HepG2 (cell line): ENCODE measurements at regions not wholly inside any gene's neighbourhood (a gene's known extent, or its start where the extent isn't known, plus 50 kb on each side); places are given as distances from the start of the nearest gene placed in this dataset.

Source experiments
- ATAC-seq: fragments of 200-7000 bp; cut with Tn5 transposase; 3 replicates; pipeline ENCODE4 v1.9.1; 2020; ENCODE audit warnings: mild to moderate bottlenecking, moderate library complexity
- BruUV-seq: library from RNA; stranded (reverse); fragments of 400-500 nt; replicated peaks from 2 replicates; lab custom pipeline; 2021; lab: Mats Ljungman, UMichigan
- CTCF ChIA-PET: fragments of 300-600 bp; formaldehyde crosslinking; extraction: SDS; loops from one replicate; lab custom pipeline; 2021; ENCODE audit warnings: low total read pairs, inconsistent platforms, low intra/inter-chr PET ratio; lab: Yijun Ruan, JAX
- POLR2A ChIA-PET: fragments of 350-600 bp; sonication (Branson Sonifier 250); formaldehyde crosslinking; loops from one replicate; lab custom pipeline; 2020; ENCODE audit warnings: antibody characterized with exemption, inconsistent platforms; lab: Yijun Ruan, JAX
- DNase-seq: peaks from one replicate; pipeline ENCODE4 v3.0.0-alpha.2; 2015; ENCODE audit warnings: low spot score
- FAIRE-seq: peaks from 3 replicates; lab custom pipeline; 2011; peaks lifted over from hg19 to GRCh38; lab: Jason Lieb, UNC
- H2AFZ ChIP-seq: one replicate; pipeline ENCODE4 v1.6.1; 2011; ENCODE audit warnings: low read length, inconsistent platforms
- H3K27ac ChIP-seq: fragments of 300-600 bp; 3 replicates; pipeline ENCODE4 v1.8.0; 2011; ENCODE audit warnings: mixed run types, mild to moderate bottlenecking, mixed read lengths, low read length, inconsistent platforms; ENCODE audit not compliant: insufficient read depth; ENCODE audit errors: extremely low read length
- H3K27me3 ChIP-seq, 2 experiments: fragments of 200-600 bp in 1 of 2; 2 replicates in 1 of 2; 3 replicates in 1 of 2; pipeline versions ENCODE4 v1.6.0 to v1.8.0; 2011; ENCODE audit warnings: low read length in 2 of 2, mild to moderate bottlenecking in 2 of 2, moderate library complexity in 2 of 2, inconsistent platforms in 1 of 2; ENCODE audit not compliant: insufficient read depth in 2 of 2, control insufficient read depth in 1 of 2
- H3K36me3 ChIP-seq, 2 experiments: fragments of 200-600 bp in 1 of 2; replicated peaks in 1 of 2; 2 replicates in 1 of 2; 3 replicates in 1 of 2; pipeline versions ENCODE4 v1.5.1 to v1.8.0; 2011; ENCODE audit warnings: low read length in 2 of 2, inconsistent platforms in 1 of 2; ENCODE audit not compliant: insufficient read depth in 2 of 2, control insufficient read depth in 1 of 2
- H3K4me1 ChIP-seq: 2 replicates; pipeline ENCODE4 v1.5.1; 2012; ENCODE audit warnings: low read length, inconsistent platforms; ENCODE audit not compliant: insufficient read depth
- H3K4me2 ChIP-seq: 2 replicates; pipeline ENCODE4 v1.6.0; 2011; ENCODE audit warnings: low read depth, low read length, inconsistent platforms
- H3K4me3 ChIP-seq, 3 experiments: fragments of 200-600 bp in 1 of 3; sonication (generic), shearing (Covaris generic) in 1 of 3; replicated peaks in 1 of 3; 2 replicates each; pipeline ENCODE4 v1.5.1; 2011 to 2016; ENCODE audit warnings: low read length in 3 of 3, inconsistent platforms in 2 of 3, low read depth in 2 of 3, mild to moderate bottlenecking in 2 of 3, control low read depth in 1 of 3, mixed read lengths in 1 of 3; ENCODE audit not compliant: insufficient read depth in 1 of 3
- H3K79me2 ChIP-seq: one replicate; pipeline ENCODE4 v1.6.1; 2011; ENCODE audit warnings: low read length, inconsistent platforms; ENCODE audit not compliant: insufficient read depth
- H3K9ac ChIP-seq: 2 replicates; pipeline ENCODE4 v1.6.0; 2011; ENCODE audit warnings: mild to moderate bottlenecking, low read depth, low read length, inconsistent platforms; ENCODE audit not compliant: insufficient read depth
- H3K9me3 ChIP-seq: 2 replicates; pipeline ENCODE4 v1.5.1; 2012; ENCODE audit warnings: mild to moderate bottlenecking, low read length
- H4K20me1 ChIP-seq: 2 replicates; pipeline ENCODE4 v1.6.0; 2011; ENCODE audit warnings: inconsistent platforms, mild to moderate bottlenecking, low read length, moderate library complexity; ENCODE audit not compliant: insufficient read depth
- HCFC1 ChIP-seq: fragments of 150-350 bp; IDR thresholded peaks from 2 replicates; pipeline ENCODE4 v1.6.1; 2014; ENCODE audit warnings: low read depth, low read length
- MEIS2 ChIP-seq: sonication (generic); formaldehyde crosslinking; IDR thresholded peaks from 2 replicates; pipeline ENCODE4 v1.9.0; 2021; ENCODE audit warnings: mild to moderate bottlenecking, missing genetic modification reagents
- POLR2A ChIP-seq, 2 experiments: IDR thresholded peaks; 2 replicates each; pipeline ENCODE4 v1.6.1; 2011; ENCODE audit warnings: low read depth in 2 of 2, low read length in 2 of 2, mild to moderate bottlenecking in 1 of 2, moderate library complexity in 1 of 2; ENCODE audit not compliant: insufficient read depth in 1 of 2
- RXRB ChIP-seq: IDR thresholded peaks from 2 replicates; pipeline ENCODE4 v1.6.1; 2016; ENCODE audit warnings: borderline replicate concordance, missing genetic modification reagents, missing compliant biosample characterization
- SOX13 ChIP-seq, 3 experiments: fragments of 450-650 bp in 1 of 3; sonication (generic) in 1 of 3; formaldehyde crosslinking in 1 of 3; IDR thresholded peaks in 2 of 3; conservative IDR thresholded peaks in 1 of 3; 2 replicates each; pipeline versions ENCODE4 v1.5.0 to v1.6.1; 2016 to 2020; ENCODE audit warnings: antibody characterized with exemption in 1 of 3, mild to moderate bottlenecking in 1 of 3, missing compliant biosample characterization in 1 of 3, missing genetic modification reagents in 1 of 3, moderate library complexity in 1 of 3
- TOPORS ChIP-seq: sonication (generic); formaldehyde crosslinking; IDR thresholded peaks from 2 replicates; pipeline ENCODE4 v1.8.0; 2023; ENCODE audit warnings: mild to moderate bottlenecking, missing genetic modification reagents
- ZNF607 ChIP-seq: sonication (generic); formaldehyde crosslinking; IDR thresholded peaks from 2 replicates; pipeline ENCODE4 v1.5.1; 2020; ENCODE audit warnings: missing genetic modification reagents, mild to moderate bottlenecking, borderline replicate concordance
- ZSCAN20 ChIP-seq: sonication (generic); formaldehyde crosslinking; IDR thresholded peaks from 2 replicates; pipeline ENCODE4 v1.4.0; 2020; ENCODE audit warnings: missing genetic modification reagents, mild to moderate bottlenecking, borderline replicate concordance
- ZSCAN31 ChIP-seq: sonication (generic); formaldehyde crosslinking; IDR thresholded peaks from 2 replicates; pipeline ENCODE4 v1.5.0; 2020; ENCODE audit warnings: low read depth, mild to moderate bottlenecking, missing genetic modification reagents
- WGBS: methylation state at CpG from one replicate; pipeline ENCODE4 v1.1.6; 2017; ENCODE audit warnings: low lambda C conversion rate; 5-methylcytosine and 5-hydroxymethylcytosine counted together
- in situ Hi-C: cut with HindIII; loops from 2 replicates; pipeline ENCODE4 v1.10.0; 2017; ENCODE audit warnings: low pct_unique_long_range_greater_than_20kb; ENCODE audit not compliant: extremely low pct_ligation_motif_present
- intact Hi-C: fragments of 100-400 bp; cut with micrococcal nuclease; formaldehyde crosslinking; loops from one replicate; pipeline ENCODE4 v1.10.0; 2022; ENCODE audit not compliant: unreplicated experiment
- TF ChIP-seq, protein P1 (sequence below): sonication (generic); formaldehyde crosslinking; IDR thresholded peaks from 2 replicates; pipeline ENCODE4 v1.8.1; 2023; ENCODE audit warnings: mild to moderate bottlenecking, inconsistent platforms, moderate library complexity, missing genetic modification reagents, borderline replicate concordance
- TF ChIP-seq, protein P2 (sequence below): IDR thresholded peaks from 2 replicates; pipeline ENCODE4 v1.6.1; 2012; ENCODE audit warnings: low read length, improper control_type of control experiment

DNA sequence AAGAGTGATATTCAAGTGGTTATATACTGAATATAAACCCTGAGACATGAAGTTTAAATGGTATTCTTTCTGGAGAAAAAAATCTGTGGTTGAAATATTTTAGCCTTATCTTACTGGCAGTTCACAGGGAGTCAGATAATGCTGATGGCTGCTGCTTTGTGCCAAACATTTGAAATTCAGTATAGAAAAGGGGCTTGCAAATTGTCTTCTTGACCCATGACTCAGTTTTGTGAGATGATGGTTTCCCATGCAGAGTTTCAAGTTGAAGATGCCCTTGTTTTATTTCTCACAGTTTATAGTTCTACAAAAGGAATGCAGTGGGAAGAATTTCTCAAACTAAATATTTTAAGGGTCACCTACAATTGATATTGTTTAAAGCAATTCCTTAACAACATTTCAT lies 251.1 kb upstream of the MEOX2 start:
- intact Hi-C loops, result no loop called here
- Histone ChIP-seq H3K79me2 (no peaks in the 10 kb centered on the region), H4K20me1 (no peaks in the 10 kb centered on the region), H3K27me3 (no peaks in the 10 kb centered on the region), H3K27ac (no peak overlapping the region), H3K4me3 (no peak overlapping the region), H3K4me1 (no peaks in the 10 kb centered on the region), H3K36me3 (no peaks in the 10 kb centered on the region), H3K9ac (no peak overlapping the region), H2AFZ (no peak overlapping the region), H3K4me2 (no peak overlapping the region), H3K9me3 (peaks cover 5% of the 10 kb centered on the region; the same call in 1 of the 2 replicates)
- ChIA-PET CTCF (no interaction called here), POLR2A (no interaction called here)
- no TSS peak for BruUV-seq
- ATAC-seq, result no peak
- no peak for TF ChIP-seq MEIS2 (CRISPR knock-in tag)
- TF ChIP-seq SOX13 (IDR thresholded peaks at IDR 0.05), result no peak
- TF ChIP-seq SOX13 (CRISPR knock-in tag; conservative IDR thresholded peaks at IDR 0.05 in 1 of 2, IDR thresholded peaks at IDR 0.05 in 1 of 2), result no peak
- TF ChIP-seq ZNF607 (CRISPR knock-in tag), result no peak
- no peak for TF ChIP-seq RXRB
- TF ChIP-seq, protein P1, sequence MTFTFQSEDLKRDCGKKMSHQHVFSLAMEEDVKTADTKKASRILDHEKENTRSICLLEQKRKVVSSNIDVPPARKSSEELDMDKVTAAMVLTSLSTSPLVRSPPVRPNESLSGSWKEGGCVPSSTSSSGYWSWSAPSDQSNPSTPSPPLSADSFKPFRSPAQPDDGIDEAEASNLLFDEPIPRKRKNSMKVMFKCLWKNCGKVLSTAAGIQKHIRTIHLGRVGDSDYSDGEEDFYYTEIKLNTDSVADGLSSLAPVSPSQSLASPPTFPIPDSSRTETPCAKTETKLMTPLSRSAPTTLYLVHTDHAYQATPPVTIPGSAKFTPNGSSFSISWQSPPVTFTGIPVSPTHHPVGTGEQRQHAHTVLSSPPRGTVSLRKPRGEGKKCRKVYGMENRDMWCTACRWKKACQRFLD, result no peak
- no peak for TF ChIP-seq POLR2A (IDR thresholded peaks at IDR 0.05; ENCODE audit: insufficient read depth in 1 of 2, low read depth in 2 of 2, low read length in 2 of 2)
- FAIRE-seq, result no peak
- no peak for DNase-seq
- in situ Hi-C loops, result no loop called here

DNA sequence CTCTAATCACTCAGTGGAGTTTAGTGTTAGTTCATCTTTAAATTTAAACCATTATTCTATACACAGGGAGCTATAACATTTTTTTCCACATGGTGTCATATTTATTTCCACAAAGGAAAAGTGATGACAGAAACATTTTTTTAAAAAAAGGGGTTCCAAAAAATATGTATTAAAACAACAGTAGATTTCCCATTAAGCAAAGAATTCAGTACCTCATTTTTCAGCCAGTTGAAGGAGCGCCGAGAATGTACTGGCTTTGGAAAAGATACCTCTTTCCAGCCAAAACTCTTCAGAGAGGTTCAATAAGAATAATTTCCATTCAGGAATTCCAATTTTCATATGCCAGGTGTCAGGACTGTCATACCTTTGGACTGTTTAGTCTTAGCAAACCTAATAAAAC lies 250.5 kb upstream of the MEOX2 start:
- BruUV-seq, result no TSS peak
- ATAC-seq, result no peak
- Histone ChIP-seq H2AFZ (no peak overlapping the region), H3K4me1 (no peaks in the 10 kb centered on the region), H3K4me3 (no peak overlapping the region), H3K9me3 (peaks cover 5% of the 10 kb centered on the region; the same call in 1 of the 2 replicates), H3K9ac (no peak overlapping the region), H3K27ac (no peak overlapping the region), H3K36me3 (no peaks in the 10 kb centered on the region), H3K79me2 (no peaks in the 10 kb centered on the region), H3K27me3 (no peaks in the 10 kb centered on the region), H4K20me1 (no peaks in the 10 kb centered on the region), H3K4me2 (no peak overlapping the region)
- FAIRE-seq, result no peak
- TF ChIP-seq ZSCAN20 (CRISPR knock-in tag) (no peak), HCFC1 (no peak), ZSCAN31 (CRISPR knock-in tag) (no peak), TOPORS (CRISPR knock-in tag) (no peak)
- TF ChIP-seq, protein P2, sequence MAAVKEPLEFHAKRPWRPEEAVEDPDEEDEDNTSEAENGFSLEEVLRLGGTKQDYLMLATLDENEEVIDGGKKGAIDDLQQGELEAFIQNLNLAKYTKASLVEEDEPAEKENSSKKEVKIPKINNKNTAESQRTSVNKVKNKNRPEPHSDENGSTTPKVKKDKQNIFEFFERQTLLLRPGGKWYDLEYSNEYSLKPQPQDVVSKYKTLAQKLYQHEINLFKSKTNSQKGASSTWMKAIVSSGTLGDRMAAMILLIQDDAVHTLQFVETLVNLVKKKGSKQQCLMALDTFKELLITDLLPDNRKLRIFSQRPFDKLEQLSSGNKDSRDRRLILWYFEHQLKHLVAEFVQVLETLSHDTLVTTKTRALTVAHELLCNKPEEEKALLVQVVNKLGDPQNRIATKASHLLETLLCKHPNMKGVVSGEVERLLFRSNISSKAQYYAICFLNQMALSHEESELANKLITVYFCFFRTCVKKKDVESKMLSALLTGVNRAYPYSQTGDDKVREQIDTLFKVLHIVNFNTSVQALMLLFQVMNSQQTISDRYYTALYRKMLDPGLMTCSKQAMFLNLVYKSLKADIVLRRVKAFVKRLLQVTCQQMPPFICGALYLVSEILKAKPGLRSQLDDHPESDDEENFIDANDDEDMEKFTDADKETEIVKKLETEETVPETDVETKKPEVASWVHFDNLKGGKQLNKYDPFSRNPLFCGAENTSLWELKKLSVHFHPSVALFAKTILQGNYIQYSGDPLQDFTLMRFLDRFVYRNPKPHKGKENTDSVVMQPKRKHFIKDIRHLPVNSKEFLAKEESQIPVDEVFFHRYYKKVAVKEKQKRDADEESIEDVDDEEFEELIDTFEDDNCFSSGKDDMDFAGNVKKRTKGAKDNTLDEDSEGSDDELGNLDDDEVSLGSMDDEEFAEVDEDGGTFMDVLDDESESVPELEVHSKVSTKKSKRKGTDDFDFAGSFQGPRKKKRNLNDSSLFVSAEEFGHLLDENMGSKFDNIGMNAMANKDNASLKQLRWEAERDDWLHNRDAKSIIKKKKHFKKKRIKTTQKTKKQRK, result no peak
- ChIA-PET CTCF (no interaction called here), POLR2A (no interaction called here)
- no peak for DNase-seq
- 0% methylated on average over 2 of the region's 2 CpGs for WGBS
- intact Hi-C loops (no loop called here), in situ Hi-C loops (no loop called here)
